Sigmoid colon (tissue), 6 donors: ENCODE measurements at regions not wholly inside any gene's neighbourhood (a gene's known extent, or its start where the extent isn't known, plus 50 kb on each side); places are given as distances from the start of the nearest gene placed in this dataset.
"Not testable (repeated sequence)": the region's sequence is repeated elsewhere in the genome, so short reads cannot be mapped to it uniquely, and the experiment has no call there.

Experiments used
- DNase-seq: peaks from one replicate; pipeline ENCODE4 v3.0.0-alpha.2; 2019
- H3K27ac ChIP-seq, 4 donors: fragments of 200-600 bp; sonication (generic); one replicate each; pipeline ENCODE4 v1.5.1; 2016 to 2019; ENCODE audit warnings: mild to moderate bottlenecking in 1 of 4
- H3K27me3 ChIP-seq, 3 donors: fragments of 200-600 bp; sonication (generic); one replicate each; pipeline ENCODE4 v1.5.1; 2019; ENCODE audit warnings: mild to moderate bottlenecking in 1 of 3
- H3K36me3 ChIP-seq, 4 donors: fragments of 200-600 bp; sonication (generic); one replicate each; pipeline ENCODE4 v1.5.1; 2016 to 2019
- H3K4me1 ChIP-seq, 4 donors: fragments of 200-600 bp; sonication (generic); one replicate each; pipeline ENCODE4 v1.5.1; 2017 to 2019
- H3K4me3 ChIP-seq, 4 donors: fragments of 200-600 bp; sonication (generic); one replicate each; pipeline ENCODE4 v1.5.1; 2017 to 2019; ENCODE audit warnings: mild to moderate bottlenecking in 2 of 4, moderate library complexity in 1 of 4
- H3K9me3 ChIP-seq, 4 donors: fragments of 200-600 bp in 3 of 4; sonication (generic) in 3 of 4; one replicate each; pipeline versions ENCODE4 v1.5.1 to v1.6.1; 2013 to 2019
- WGBS, 2 donors: extraction: QIAGEN DNeasy Blood & Tissue Kit; methylation state at CpG; one replicate each; pipeline ENCODE4 v1.1.7; 2013; 5-methylcytosine and 5-hydroxymethylcytosine counted together
- intact Hi-C: fragments of 100-400 bp; cut with DNase I; formaldehyde crosslinking; loops from one replicate; pipeline ENCODE4 v1.15.1; 2023
- donor health status: healthy with polysubstance abuse.
- donor health status: healthy.

GRCh38 chr5:70585996-70586395, 170.8 kb downstream of the GTF2H2C_2 start:
- H3K9me3 ChIP-seq, intact Hi-C loops, H3K27ac ChIP-seq, H3K27me3 ChIP-seq, H3K4me1 ChIP-seq, H3K36me3 ChIP-seq, DNase-seq: not testable (repeated sequence)
- H3K4me3 ChIP-seq, result peak overlapping the region in 1 of 4 donors; percentile 21
- WGBS, 2 donors, result 2% methylated on average over 19 of the region's 42 CpGs; no CpG with 5 or more reads in 1 of the 2 donors
